GM18508 (cell line): ENCODE measurements at regions not wholly inside any gene's neighbourhood (a gene's known extent, or its start where the extent isn't known, plus 50 kb on each side); places are given as distances from the start of the nearest gene placed in this dataset.

Experiments used
- ATAC-seq: cut with Tn5 transposase; IDR thresholded peaks from one replicate; pipeline ENCODE4 v1.9.1; 2021; ENCODE audit warnings: moderate number of reproducible peaks; ENCODE audit not compliant: insufficient read depth, unreplicated experiment

GRCh38 chr5:21694567-21694966 lies 1158.6 kb downstream of the CDH12 start:
- ATAC-seq: no peak

- no peak for ATAC-seq
Measured at GRCh38 chr5:21693591-21693990, 1159.6 kb downstream of the CDH12 start.

GRCh38 chr5:21689587-21689986 lies 1163.6 kb downstream of the CDH12 start:
- ATAC-seq: no peak

- no peak for ATAC-seq
Measured at GRCh38 chr5:21688655-21689054, 1164.5 kb downstream of the CDH12 start.

GRCh38 chr5:21687621-21688020 lies 1165.5 kb downstream of the CDH12 start:
- no peak for ATAC-seq

GRCh38 chr5:21686706-21687105 lies 1166.4 kb downstream of the CDH12 start:
- no peak for ATAC-seq

- no peak for ATAC-seq
Measured at GRCh38 chr5:21685522-21685921, 1167.6 kb downstream of the CDH12 start.

- no peak for ATAC-seq
Measured at GRCh38 chr5:21684992-21685391, 1168.2 kb downstream of the CDH12 start.

- ATAC-seq: no peak
Measured at GRCh38 chr5:21681911-21682310, 1171.2 kb downstream of the CDH12 start.

GRCh38 chr5:21680641-21681040 lies 1172.5 kb downstream of the CDH12 start:
- no peak for ATAC-seq

- no peak for ATAC-seq
Measured at GRCh38 chr5:21680196-21680595, 1172.9 kb downstream of the CDH12 start.

GRCh38 chr5:21678526-21678925 lies 1174.6 kb downstream of the CDH12 start:
- ATAC-seq: no peak

GRCh38 chr5:21672911-21673310 lies 1180.2 kb downstream of the CDH12 start:
- no peak for ATAC-seq

- no peak for ATAC-seq
Measured at GRCh38 chr5:21672360-21672759, 1180.8 kb downstream of the CDH12 start.

- no peak for ATAC-seq
Measured at GRCh38 chr5:21665524-21665923, 1187.6 kb downstream of the CDH12 start.

GRCh38 chr5:21663082-21663481 lies 1190.1 kb downstream of the CDH12 start:
- no peak for ATAC-seq

GRCh38 chr5:21661184-21661583 lies 1192.0 kb downstream of the CDH12 start:
- no peak for ATAC-seq

- ATAC-seq: no peak
Measured at GRCh38 chr5:21654556-21654955, 1198.6 kb downstream of the CDH12 start.

GRCh38 chr5:21649969-21650368 lies 1203.2 kb downstream of the CDH12 start:
- no peak for ATAC-seq

- ATAC-seq: no peak
Measured at GRCh38 chr5:21646469-21646868, 1206.7 kb downstream of the CDH12 start.

- ATAC-seq: no peak
Measured at GRCh38 chr5:21644032-21644431, 1209.1 kb downstream of the CDH12 start.

GRCh38 chr5:21642312-21642711 lies 1210.8 kb downstream of the CDH12 start:
- no peak for ATAC-seq

- no peak for ATAC-seq
Measured at GRCh38 chr5:21623831-21624230, 1229.3 kb downstream of the CDH12 start.
